GM21529 (cell line): ENCODE measurements at regions not wholly inside any gene's neighbourhood (a gene's known extent, or its start where the extent isn't known, plus 50 kb on each side); places are given as distances from the start of the nearest gene placed in this dataset.
"Not testable (repeated sequence)": the region's sequence is repeated elsewhere in the genome, so short reads cannot be mapped to it uniquely, and the experiment has no call there.

Source experiments
- ATAC-seq: cut with Tn5 transposase; IDR thresholded peaks from one replicate; pipeline ENCODE4 v1.9.1; 2021; ENCODE audit not compliant: unreplicated experiment

DNA sequence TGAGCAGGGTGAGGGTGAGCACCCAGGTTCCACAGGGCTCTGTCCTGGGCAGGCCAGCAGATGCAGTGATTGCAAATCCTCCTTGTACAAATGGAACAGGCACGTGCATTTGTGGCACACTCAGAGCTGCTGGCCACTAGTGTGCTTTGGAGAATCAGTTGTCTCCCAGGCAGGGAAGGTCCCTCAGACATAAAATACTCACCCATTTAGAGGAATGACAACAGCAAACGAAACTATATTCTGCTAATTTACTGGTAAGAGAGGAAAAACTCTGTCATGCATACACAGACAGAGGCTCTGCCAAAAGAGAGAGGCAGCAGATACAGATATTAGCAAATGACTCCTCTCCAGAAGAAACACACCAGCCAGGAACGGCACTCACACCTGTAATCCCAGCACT, 116.5 kb upstream of the PLGLB2 start:
- ATAC-seq: not testable (repeated sequence)

DNA sequence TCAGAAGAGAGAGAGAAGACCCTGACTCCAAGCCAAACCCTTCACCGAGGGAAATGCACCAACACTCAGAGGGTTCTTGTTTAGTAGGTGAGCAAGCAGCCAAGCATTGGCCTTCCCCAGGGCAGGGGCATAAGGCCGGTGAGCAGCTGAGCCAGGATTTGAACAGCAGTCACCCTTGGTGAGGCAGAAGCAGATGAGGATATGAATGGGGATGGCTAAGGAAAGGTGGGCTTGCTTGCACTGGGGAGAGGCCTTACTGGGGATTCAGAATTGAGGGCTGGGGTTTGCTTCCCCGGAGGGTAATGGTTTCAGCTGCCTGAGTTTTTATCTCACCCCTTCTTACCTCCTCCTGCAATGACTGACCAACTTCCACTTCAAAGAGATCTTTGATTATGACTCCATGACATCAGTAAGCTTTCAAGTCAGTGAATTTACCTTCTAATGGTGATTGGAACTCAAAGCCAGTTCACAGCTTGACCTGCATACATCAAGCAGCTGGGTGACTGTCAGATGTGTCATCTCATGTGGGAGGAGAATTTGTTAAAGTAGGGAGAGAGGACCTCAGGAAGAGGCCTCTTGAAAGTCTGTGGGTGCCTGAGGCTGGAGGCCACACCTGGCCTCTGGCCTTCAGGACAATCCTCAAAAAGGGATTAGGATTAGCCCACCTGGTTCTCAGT, 114.5 kb upstream of the PLGLB2 start:
- not testable (repeated sequence) for ATAC-seq

DNA sequence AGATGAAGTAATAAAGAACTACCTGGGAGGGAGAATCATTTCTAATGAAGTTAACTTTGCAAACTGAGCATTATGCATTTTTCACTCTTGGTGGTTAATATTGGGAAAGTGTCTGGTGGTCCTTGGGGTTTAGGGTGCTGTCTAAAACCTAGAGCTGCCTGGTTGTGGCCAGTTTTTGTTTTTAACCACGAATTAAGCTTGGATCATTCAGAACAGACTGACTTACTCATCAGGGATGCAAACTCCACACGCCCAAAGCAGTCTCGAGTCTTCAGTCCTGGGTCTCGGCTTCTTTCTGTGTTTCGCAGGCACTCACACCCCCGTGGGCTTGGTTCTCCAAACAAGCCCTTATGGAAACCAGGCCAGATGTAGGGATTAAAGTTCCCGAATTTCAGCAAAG, 113.8 kb upstream of the PLGLB2 start:
- ATAC-seq: not testable (repeated sequence)

DNA sequence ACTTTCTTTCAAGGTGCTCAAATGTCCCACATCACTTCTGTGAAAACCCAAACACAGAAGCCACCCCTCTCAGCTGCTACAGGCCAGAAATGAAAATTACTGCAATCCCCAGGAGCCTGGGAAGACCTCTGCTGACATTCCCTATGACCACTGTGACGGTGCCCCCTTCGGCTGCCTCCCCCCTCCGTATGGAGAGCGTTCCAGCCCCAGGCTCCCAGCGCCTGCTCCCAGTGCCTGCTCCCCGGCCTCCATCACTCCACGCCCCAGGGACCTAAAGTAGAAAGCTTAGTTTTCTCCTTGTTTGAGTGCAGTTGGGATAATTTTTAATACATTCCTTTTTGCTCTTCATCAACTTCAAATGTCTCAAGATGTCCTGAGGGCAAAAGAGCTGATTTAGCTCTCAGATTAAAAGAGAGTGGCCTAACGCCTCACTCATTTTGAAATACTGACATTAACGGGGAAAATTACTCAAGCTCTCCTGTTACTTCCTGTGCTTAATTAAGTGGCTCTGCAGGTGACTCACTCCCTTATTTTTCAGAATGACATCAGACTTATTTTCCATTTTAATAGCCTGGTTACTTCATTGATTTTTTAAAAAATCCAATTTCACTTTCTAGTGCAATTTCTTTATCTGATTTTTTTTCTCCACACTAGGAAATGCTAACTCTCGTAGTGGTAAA, 112.8 kb upstream of the PLGLB2 start:
- ATAC-seq: not testable (repeated sequence)

DNA sequence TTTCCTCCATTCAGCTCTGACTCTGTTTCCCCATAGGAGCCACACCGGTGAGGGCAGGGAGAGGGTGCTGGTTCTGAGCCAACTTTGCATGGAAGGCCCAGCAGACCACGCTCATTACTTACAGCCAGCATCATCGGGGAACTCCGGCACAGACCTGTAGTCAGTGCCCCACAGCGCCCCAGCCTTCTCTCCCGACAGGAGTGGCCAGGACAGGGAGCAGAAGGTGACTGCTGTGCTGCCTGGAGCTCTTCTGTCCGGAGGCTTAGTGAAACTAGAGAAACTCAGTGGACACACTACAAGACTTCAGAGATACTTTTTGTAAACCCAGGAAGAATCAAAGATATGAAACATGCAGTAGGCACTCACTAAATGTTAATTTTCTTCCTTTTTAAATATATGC, 111.6 kb upstream of the PLGLB2 start:
- ATAC-seq: not testable (repeated sequence)

DNA sequence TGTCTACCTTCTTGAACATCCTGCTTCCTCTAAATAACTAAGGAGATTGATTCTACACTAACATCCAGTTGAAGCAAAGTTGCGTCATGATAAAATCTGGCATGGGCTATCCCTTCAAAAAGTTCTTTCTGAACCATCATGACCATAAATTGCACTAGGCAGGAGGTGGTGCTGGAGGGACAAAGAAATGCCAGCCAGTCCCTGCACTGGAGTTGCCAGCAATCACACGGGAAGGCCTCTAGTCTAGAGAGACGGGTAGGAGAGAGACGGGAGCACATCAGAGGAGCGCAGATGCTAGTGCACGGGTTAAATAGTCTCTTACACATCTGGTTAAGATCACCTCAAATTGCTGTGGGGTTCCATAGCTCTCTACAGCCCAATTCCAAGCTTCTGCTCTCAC, 111.2 kb upstream of the PLGLB2 start:
- ATAC-seq: not testable (repeated sequence)

DNA sequence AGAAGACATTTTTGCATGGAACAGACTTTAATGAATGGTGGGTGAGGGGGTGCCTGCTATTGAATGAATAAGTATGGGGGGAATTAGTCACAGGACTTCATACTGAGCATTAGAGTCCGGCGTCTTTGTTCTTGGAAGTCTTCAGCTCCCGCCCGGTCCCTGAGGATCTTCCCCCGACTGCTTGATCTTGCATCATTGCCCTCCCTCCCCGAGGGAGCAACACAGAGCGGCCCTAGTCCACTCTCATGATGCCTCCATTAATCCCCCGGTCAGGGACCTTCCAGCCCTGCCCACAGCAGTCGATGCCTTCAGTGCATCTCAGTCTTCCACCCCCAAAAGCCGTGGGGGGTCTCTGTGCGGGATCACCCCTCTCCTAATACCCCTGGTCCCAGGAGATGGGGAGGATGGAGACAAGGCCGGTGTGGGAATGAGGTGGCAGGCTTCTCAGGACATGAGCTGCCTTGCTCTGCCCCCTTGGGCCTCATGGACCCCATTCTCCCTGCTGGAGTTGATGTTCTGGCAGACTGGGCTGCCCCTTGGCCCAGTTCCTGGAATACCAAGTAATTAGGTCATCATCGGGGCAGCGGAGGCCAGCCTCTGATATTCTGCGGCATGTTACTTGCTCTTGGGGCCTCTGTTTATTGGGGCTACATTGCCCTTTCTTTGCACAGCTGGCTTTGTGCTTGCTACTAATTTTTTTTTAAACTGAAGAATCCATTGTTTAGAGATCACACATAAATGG, 110.5 kb upstream of the PLGLB2 start:
- ATAC-seq: not testable (repeated sequence)

DNA sequence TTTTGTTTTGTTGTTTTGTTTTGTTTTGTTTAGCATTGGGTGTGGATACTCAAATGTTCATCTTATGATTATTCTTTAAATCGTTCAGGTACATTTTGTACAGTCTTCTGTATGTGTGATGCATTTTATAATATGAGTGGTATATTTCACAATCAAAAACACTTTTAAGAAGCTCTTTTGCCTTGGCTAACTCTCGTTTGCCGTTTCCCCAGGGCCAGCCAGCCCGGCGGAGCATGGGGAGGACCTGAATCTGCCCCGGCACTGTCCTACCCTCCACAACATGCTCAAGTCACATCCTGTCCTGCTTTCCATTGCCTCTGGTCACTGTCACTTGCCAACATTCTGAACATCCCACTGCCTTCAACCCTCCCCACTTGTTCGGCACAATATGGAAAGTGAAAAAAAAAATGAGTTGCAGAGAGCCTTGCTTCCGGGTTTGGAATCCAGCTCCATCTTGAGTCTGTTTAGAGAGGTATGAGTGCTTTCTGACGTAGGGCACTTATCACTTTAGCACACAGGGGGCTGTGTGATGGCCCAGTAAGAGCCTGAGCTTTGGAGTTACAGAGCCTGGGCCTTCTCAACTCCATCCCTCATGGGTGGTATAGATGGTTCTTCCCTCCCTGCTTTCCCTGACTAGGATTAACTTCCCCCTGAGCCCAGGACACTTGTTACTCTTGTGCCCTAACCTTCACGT, 109.6 kb upstream of the PLGLB2 start:
- not testable (repeated sequence) for ATAC-seq

DNA sequence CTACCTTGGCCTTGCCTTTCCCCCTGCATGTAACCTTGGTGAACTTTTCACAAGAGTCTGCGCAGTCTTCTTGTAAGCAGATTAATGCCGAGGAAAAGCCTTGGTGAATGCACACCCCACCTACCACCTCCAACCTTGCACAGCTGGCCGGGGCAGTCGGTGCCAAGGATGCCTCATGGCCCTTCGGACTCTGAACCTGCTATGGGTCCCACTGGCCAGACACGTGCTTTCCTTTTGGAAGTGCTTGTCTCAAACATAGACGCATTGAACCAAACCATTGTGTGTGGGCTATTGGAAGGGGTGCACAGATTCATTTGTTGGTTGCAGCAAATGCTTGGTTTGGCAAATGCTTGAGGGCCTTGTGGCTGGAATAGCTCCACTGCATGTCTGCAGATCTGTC, 109.0 kb upstream of the PLGLB2 start:
- not testable (repeated sequence) for ATAC-seq

DNA sequence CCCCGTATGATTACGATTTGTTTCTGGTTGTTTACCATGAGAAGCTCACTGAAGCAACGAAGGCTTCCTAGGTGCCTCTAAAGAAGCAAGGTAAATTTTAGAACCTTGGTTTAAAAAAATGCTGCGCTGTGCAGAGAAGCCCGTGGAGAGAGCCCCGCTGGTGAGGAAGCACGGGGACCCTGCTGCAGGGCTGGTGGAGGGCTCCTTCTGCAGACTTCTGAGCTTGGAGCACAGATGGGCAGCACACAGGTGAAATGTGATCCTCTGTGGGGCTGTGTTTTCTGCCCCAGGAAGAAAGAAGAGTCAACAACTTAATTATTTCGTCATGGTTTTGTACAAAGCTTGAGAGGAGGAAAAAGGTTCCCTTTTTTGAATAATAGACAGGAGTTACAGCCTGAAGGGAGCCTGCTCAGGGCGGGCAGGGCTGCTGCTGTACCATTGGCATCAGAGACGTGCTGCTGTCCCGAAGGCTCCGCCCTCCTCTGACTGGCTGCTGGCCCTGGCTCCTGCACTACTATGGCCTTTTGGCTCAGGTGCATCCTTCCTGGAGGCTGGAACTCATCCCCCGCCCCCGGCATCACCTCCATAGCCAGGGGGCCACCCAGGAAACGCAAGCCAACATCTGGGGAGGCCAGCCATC, 108.0 kb upstream of the PLGLB2 start:
- not testable (repeated sequence) for ATAC-seq

DNA sequence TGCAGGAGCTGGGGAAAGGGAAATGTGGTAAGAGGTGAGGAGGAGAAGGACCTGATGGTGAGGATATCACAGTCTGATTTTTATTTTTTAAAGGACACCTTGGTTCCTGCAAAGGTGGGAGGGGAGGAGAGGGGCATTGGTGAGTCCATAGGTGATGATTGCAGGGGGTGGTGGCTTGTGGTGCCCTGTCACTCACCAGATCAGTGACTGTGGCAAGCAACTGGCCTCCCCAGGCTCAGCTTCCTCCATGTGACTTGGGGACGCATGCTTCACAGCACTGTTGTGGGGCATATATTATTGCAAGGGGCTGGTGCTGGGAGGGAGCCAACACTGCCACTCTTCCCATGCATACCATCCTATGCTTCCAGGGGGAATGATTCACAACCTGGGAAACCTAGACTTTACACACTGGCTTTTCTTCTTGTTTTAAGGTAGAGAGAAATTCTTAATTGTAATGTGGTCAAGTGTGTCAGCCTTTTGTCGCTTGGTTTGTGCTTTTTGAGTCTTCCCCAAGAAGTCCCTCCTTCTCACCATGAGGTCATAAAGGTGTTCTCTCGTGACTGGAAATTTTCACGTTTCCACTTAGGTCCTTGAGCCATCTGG, 106.8 kb upstream of the PLGLB2 start:
- ATAC-seq: not testable (repeated sequence)

DNA sequence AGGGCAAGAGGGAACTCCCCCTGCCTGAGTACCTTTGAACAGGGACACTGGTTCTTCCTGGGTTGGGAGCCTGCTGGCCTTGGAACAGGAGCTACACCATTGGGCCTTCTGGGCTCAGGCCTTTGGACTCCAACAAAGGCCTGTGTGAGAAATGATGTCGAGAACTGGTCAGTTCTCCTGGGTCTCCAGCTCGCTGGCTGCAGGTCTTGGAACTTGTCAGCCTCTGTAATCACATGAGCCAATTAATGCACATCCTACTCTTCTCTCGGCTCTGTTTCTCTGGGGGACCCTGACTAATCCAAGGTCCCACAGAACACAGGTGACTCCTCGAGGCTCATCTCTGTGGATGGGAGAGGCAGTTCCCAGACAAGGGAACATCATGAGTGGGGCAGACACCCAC, 104.7 kb upstream of the PLGLB2 start:
- ATAC-seq: not testable (repeated sequence)

DNA sequence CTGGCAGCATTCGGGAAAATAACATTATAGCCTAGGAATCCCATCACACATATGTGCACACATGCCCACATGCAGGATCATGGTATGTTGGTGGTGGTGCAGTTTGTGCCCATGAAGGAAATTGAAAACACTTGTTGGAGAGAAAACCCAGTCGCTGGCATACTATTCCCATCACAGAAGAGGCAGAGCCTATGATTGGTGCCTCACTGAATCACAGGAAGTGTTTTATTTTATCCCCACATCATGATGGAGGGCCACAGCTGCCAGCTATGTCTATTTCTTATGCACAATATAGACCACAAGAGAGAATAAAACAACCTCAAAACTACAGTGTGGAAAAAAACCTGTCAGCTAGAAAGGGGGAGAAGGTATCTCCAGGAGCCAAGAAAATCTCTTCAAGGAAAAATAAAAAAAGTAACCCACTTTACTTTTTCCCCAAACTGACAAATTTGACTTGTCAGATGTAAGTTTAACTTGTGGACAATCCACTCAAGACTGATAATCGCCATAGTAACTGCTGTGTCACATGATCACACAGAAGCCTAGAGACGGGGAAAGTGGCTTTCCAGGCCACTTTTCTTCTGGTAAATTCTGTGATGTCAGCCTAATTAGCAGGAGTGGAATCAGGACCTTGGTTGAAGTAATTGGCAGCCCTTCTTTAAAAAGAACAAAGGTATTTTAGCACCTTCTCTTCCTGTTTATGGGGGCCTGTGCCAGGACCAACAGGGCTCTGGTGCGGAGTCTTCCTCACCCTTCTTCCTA, 100.0 kb upstream of the PLGLB2 start:
- not testable (repeated sequence) for ATAC-seq

DNA sequence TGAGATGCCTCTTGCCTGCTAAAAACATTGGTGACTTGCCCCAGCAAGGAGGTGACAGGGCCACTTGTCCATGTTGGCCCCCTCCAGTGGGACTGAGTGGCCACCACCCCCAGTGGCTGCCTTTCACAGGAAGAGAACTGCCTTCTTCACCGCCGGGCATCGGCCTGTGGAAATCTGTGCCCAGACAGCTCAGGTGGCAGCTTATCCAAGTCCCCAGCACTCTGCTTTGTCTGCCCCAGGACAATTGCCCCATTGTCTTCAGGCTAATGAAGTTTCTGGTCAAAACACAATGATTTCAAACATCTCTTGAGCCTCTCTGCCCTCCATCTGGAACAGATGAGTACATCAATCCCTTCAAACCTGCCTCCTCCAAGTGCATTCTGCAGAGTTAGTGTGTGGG, 99.1 kb upstream of the PLGLB2 start:
- ATAC-seq: not testable (repeated sequence)

DNA sequence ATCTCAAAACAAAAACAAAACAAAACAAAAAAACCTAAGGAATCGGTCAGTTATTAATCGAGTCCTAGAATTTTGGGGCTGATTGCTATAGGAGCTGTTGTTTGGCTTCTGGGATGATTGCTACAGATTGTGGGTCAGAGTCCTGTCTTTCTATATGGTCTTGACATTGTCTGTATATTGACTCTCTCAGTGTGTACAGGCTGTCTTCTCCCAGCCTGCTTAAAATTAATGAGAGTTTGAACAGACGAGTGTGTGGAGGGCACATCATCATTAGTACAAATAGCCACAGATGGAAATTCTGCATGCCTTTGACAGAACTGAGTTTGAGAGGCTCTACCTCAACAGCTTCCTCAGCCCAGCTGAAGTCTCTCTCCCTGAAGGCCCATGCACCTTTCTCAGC, 98.0 kb upstream of the PLGLB2 start:
- ATAC-seq: not testable (repeated sequence)

DNA sequence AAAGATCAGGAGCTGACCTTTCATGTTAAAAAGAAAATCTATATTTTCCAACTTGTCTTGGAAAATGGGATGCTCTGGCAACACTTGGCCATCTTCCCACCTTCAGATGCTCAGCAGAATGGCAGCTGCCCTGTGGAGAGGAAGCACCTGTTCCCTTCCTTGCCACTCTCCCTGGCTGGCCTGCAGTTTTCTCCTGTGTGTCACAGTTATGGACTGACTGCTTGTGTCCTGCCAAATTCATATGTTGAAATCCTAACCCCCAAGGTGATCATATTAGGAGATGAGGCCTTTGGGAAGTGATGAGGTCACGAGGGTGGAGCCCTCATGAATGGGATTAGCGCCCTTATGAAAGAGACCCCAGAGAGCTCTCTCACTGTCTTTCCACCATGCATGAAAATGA, 97.0 kb upstream of the PLGLB2 start:
- not testable (repeated sequence) for ATAC-seq

DNA sequence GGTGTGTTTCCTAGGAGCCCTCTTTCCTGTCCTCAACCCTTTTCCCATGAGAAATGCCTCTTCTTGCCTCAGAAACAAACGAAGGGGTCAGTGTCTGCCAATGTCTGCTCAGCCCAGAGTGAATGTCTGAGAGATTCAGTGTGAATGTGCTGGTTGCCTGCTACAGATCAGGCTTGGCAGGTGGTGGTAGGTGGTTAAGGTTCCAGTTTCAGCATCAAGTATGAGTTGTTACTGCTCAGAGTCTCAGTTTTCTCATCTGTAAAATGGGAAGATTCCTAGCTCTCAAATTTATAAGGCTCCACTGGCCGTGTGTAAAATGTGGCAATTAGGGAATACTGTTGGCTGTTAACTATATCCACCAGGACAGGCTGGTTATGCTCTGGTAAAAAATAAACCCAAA, 96.3 kb upstream of the PLGLB2 start:
- not testable (repeated sequence) for ATAC-seq

DNA sequence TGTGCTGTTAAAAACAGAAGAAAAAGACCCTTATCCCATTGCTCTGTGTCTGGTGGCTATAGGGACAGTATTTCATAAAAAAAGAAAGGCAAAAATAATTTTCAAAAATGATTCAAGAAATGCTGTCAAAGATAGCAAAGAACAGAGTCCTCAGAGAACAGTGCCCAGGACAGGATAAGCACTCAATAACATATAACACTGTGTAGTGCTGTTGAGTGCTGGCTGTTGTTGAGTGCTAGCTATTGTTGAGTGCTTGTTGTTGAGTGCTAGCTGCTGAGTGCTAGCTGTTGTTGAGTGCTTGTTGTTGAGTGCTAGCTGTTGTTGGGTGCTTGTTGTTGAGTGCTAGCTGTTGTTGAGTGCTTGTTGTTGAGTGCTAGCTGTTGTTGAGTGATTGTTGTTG, 94.5 kb upstream of the PLGLB2 start:
- not testable (repeated sequence) for ATAC-seq

DNA sequence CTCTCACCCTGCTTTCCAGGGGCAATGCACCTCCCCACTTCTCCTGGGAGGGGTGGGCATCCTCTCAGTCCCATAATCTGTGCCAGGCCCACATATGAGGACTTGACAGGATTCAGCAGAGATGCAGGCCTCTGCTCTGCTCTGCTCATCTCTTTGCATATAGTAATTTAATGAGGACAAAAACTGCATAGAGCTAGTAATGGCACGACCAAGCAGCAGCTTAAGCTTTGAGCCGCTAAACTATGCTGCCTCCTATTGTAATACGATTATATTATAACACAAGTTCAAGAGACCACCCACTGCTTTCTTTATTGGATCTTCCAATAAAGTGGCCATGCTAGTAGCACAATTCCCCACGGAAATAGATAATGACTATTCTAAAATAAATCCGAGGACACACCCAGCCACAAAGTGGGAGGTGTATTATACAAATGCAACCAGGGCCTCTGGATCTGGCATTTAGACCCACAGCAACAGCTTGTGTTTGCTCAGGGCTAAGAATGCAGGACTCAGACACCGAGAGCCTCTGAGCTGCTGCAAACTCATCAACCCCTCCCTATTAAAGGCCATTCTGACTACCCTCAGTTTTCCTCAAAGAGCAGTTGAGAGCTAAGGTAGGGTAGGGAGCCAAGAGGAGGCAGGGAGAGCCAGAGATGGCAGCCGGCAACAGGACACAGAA, 93.6 kb upstream of the PLGLB2 start:
- ATAC-seq: not testable (repeated sequence)
